ENCODE measurements at regions not wholly inside any gene's neighbourhood (a gene's known extent, or its start where the extent isn't known, plus 50 kb on each side); places are given as distances from the start of the nearest gene placed in this dataset.

DNA sequence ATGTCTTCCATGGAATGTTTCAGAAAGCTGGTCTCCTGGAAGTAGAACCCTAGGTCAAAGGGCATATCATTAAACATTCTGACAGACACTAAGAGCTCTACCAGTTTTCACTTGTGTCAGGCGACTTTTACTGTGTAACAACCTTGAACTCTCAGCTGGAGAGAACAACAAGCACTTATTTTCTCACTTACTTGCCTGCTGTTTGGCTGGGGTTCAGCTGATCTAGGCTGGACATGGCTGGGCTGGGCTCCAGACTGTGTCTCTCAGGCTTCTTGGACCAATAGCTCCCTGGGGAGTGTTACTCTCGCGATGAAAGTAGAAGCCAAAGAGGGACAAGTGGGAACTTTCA lies 527.3 kb downstream of the SHQ1 start:
- TF ChIP-seq POLR2AphosphoS5 (IDR thresholded peaks at IDR 0.05; ENCODE audit: low read depth, low read length): no peak
- TF ChIP-seq CTCF (IDR thresholded peaks at IDR 0.05): no peak
- TF ChIP-seq, protein P1, sequence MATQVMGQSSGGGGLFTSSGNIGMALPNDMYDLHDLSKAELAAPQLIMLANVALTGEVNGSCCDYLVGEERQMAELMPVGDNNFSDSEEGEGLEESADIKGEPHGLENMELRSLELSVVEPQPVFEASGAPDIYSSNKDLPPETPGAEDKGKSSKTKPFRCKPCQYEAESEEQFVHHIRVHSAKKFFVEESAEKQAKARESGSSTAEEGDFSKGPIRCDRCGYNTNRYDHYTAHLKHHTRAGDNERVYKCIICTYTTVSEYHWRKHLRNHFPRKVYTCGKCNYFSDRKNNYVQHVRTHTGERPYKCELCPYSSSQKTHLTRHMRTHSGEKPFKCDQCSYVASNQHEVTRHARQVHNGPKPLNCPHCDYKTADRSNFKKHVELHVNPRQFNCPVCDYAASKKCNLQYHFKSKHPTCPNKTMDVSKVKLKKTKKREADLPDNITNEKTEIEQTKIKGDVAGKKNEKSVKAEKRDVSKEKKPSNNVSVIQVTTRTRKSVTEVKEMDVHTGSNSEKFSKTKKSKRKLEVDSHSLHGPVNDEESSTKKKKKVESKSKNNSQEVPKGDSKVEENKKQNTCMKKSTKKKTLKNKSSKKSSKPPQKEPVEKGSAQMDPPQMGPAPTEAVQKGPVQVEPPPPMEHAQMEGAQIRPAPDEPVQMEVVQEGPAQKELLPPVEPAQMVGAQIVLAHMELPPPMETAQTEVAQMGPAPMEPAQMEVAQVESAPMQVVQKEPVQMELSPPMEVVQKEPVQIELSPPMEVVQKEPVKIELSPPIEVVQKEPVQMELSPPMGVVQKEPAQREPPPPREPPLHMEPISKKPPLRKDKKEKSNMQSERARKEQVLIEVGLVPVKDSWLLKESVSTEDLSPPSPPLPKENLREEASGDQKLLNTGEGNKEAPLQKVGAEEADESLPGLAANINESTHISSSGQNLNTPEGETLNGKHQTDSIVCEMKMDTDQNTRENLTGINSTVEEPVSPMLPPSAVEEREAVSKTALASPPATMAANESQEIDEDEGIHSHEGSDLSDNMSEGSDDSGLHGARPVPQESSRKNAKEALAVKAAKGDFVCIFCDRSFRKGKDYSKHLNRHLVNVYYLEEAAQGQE (IDR thresholded peaks at IDR 0.05; ENCODE audit: insufficient read depth in 1 of 2, low read depth in 2 of 2, low read length in 1 of 2): no peak
- TF ChIP-seq SIN3A (IDR thresholded peaks at IDR 0.05; ENCODE audit: borderline replicate concordance, insufficient read depth, low read depth, low read length): no peak
- no peak for TF ChIP-seq TCF7L2 (IDR thresholded peaks at IDR 0.05; ENCODE audit: low read depth, low read length)
